Gastrocnemius medialis (tissue), 4 donors: ENCODE measurements at regions not wholly inside any gene's neighbourhood (a gene's known extent, or its start where the extent isn't known, plus 50 kb on each side); places are given as distances from the start of the nearest gene placed in this dataset.

Source experiments
- ATAC-seq, 2 donors: fragments of 150-250 bp; one replicate each; pipeline ENCODE4 v1.9.1; 2016
- DNase-seq, 2 donors: peaks; one replicate each; pipeline ENCODE4 v3.0.0-alpha.2; 2019
- H3K27ac ChIP-seq, 4 donors: fragments of 200-600 bp; sonication (generic); 1 replicate in 1 of 4; 2 replicates in 3 of 4; pipeline ENCODE4 v1.5.1; 2016 to 2018; ENCODE audit warnings: mild to moderate bottlenecking in 2 of 4, moderate library complexity in 1 of 4
- H3K27me3 ChIP-seq, 3 donors: fragments of 200-600 bp; sonication (generic) in 2 of 3; 1 replicate in 1 of 3; 2 replicates in 2 of 3; pipeline versions ENCODE4 v1.5.1 to v1.6.0; 2016 to 2019; ENCODE audit warnings: mild to moderate bottlenecking in 1 of 3, moderate library complexity in 1 of 3
- H3K36me3 ChIP-seq, 2 donors: fragments of 200-600 bp; sonication (generic) in 1 of 2; one replicate each; pipeline ENCODE4 v1.5.1; 2017 to 2018
- H3K4me1 ChIP-seq, 2 donors: fragments of 200-600 bp; sonication (generic) in 1 of 2; one replicate each; pipeline ENCODE4 v1.5.1; 2016 to 2017; ENCODE audit warnings: mild to moderate bottlenecking in 2 of 2
- H3K4me3 ChIP-seq, 4 donors: fragments of 200-600 bp; sonication (generic) in 3 of 4; 1 replicate in 1 of 4; 2 replicates in 3 of 4; pipeline ENCODE4 v1.5.1; 2016 to 2019; ENCODE audit warnings: mild to moderate bottlenecking in 2 of 4
- H3K9me3 ChIP-seq, 3 donors: fragments of 200-600 bp; sonication (generic) in 2 of 3; 1 replicate in 1 of 3; 2 replicates in 2 of 3; pipeline ENCODE4 v1.5.1; 2016 to 2019
- CTCF ChIP-seq, 5 experiments: fragments of 450-650 bp in 3 of 5; fragments of 200-600 bp in 2 of 5; sonication (generic) in 2 of 5; IDR thresholded peaks in 4 of 5; conservative IDR thresholded peaks in 1 of 5; 1 replicate in 4 of 5; 2 replicates in 1 of 5; pipeline ENCODE4 v1.5.1; 2016 to 2019; ENCODE audit warnings: antibody characterized with exemption in 5 of 5, mild to moderate bottlenecking in 3 of 5, moderate library complexity in 3 of 5
- POLR2A ChIP-seq, 2 donors: fragments of 450-650 bp; IDR thresholded peaks; one replicate each; pipeline ENCODE4 v1.6.1; 2017; ENCODE audit warnings: antibody characterized with exemption in 2 of 2, mild to moderate bottlenecking in 2 of 2, moderate library complexity in 2 of 2
- in situ Hi-C, 4 donors: fragments of 200-750 bp; cut with MboI; loops; one replicate each; pipeline versions ENCODE4 v1.15.0 to v1.8.0; 2017; ENCODE audit warnings: low sequenced_read_pairs in 4 of 4
- intact Hi-C: fragments of 100-400 bp; cut with DNase I; formaldehyde crosslinking; loops from one replicate; pipeline ENCODE4 v1.15.1; 2023; ENCODE audit warnings: low total_unique reads

GRCh38 chr14:98120831-98121464 is 1151.0 kb downstream of the BCL11B start:
- no peak for ATAC-seq

DNA sequence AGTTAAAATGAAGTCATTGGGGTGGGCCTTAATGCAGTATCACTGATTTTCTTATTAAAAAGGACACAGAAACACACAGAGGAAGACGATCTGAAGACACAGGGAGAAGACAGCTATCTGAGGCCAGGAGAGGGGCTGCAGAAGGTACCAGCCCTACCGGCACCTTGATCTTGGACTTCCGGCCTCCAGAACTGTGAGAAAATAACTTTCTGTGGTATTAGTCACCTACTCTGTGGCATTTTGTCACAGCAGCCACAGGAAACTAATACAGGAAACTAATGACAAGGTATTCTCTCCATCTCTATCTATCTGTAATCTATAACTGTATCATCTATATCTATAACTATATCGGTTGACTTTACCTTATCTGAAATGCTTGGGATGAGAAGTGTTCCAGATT is 1149.5 kb downstream of the BCL11B start:
- no peak for DNase-seq
- intact Hi-C loops, result no loop called here
- in situ Hi-C loops, result no loop called here

More at GRCh38 chr14:98120831-98121464, 1151.0 kb downstream of the BCL11B start:
- intact Hi-C loops, result no loop called here
- Histone ChIP-seq H3K9me3 (no peaks in the 10 kb centered on the region), H3K4me3 (no peak overlapping the region), H3K36me3 (no peaks in the 10 kb centered on the region), H3K27me3 (no peaks in the 10 kb centered on the region), H3K27ac (no peak overlapping the region), H3K4me1 (no peaks in the 10 kb centered on the region)
- no peak for DNase-seq
- in situ Hi-C loops, result no loop called here
- TF ChIP-seq POLR2A (IDR thresholded peaks at IDR 0.05) (no peak), CTCF (IDR thresholded peaks at IDR 0.05 in 4 of 5, conservative IDR thresholded peaks at IDR 0.05 in 1 of 5) (no peak)

DNA sequence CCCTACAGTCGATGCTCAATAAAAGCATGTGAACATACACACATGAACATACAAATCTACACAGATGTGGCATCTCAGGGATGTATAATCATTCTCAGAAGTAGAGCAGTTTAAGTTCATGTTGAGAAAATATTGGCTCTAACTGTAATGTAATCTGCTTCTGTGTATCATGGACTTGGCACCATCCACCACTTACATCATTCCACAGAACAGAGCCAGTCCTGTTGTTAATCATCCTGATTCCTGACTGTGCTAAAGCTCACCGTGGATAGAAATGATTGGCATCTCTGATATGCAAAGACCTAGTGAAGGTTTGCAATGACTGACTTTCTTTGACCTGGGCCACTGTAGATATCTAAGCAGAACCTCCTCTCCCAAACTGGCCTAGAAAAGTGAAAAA is 1141.3 kb downstream of the BCL11B start:
- H3K4me1 ChIP-seq, result no peaks in the 10 kb centered on the region
- DNase-seq (no peak), ATAC-seq (no peak)
- no peak overlapping the region for H3K27ac ChIP-seq
- peaks cover 0 to 6% (median 0%) of the 10 kb centered on the region in 3 donors for H3K27me3 ChIP-seq
- in situ Hi-C loops (loop anchor here in 1 of 4 donors (25.0 kb wide), 1 partner anchor 1132 kb away; the partner anchor contains the start of gene BCL11B), intact Hi-C loops (no loop called here)
- H3K4me3 ChIP-seq, result no peak overlapping the region
- TF ChIP-seq CTCF (IDR thresholded peaks at IDR 0.05 in 4 of 5, conservative IDR thresholded peaks at IDR 0.05 in 1 of 5), result no peak
- TF ChIP-seq POLR2A (IDR thresholded peaks at IDR 0.05), result no peak
- H3K36me3 ChIP-seq, result no peaks in the 10 kb centered on the region
- no peaks in the 10 kb centered on the region for H3K9me3 ChIP-seq

More for the DNA sequence above, 1149.5 kb downstream of the BCL11B start:
- no peaks in the 10 kb centered on the region for H3K9me3 ChIP-seq
- H3K27me3 ChIP-seq, result no peaks in the 10 kb centered on the region
- H3K4me1 ChIP-seq, result no peaks in the 10 kb centered on the region
- no peak overlapping the region for H3K27ac ChIP-seq
- TF ChIP-seq CTCF (IDR thresholded peaks at IDR 0.05 in 4 of 5, conservative IDR thresholded peaks at IDR 0.05 in 1 of 5) (no peak), POLR2A (IDR thresholded peaks at IDR 0.05) (no peak)
- H3K36me3 ChIP-seq, result no peaks in the 10 kb centered on the region
- no peak for ATAC-seq
- H3K4me3 ChIP-seq, result no peak overlapping the region

GRCh38 chr14:98131406-98131805 is 1140.6 kb downstream of the BCL11B start:
- Histone ChIP-seq H3K4me1 (no peaks in the 10 kb centered on the region), H3K9me3 (no peaks in the 10 kb centered on the region), H3K4me3 (no peak overlapping the region), H3K27ac (no peak overlapping the region), H3K27me3 (peaks cover 0 to 11% (median 0%) of the 10 kb centered on the region in 3 donors), H3K36me3 (no peaks in the 10 kb centered on the region)
- DNase-seq, result no peak
- intact Hi-C loops (no loop called here), in situ Hi-C loops (loop anchor here in 1 of 4 donors (25.0 kb wide), 1 partner anchor 1131 kb away; the partner anchor contains the start of gene BCL11B)
- no peak for ATAC-seq
- no peak for TF ChIP-seq POLR2A (IDR thresholded peaks at IDR 0.05)

DNA sequence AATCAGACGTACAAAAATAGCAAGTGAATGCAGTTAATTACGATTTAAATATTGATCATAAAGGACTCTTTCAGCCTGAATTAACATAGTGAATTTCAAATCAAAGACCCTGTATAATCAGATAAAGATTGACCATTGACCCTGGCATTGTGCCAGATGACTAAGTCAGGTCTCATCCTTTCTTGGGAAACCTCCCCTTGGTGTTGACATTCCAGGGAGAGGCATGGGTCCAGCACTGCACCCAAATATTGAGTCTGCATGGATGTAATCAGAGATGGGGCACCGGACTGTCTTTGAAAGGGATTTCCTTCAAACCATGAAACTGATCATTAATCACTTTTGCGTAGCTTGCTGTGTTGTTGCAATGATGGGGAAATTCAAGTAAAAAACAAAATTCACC is 1138.2 kb downstream of the BCL11B start:
- Histone ChIP-seq H3K36me3 (no peaks in the 10 kb centered on the region), H3K27ac (no peak overlapping the region), H3K4me3 (no peak overlapping the region), H3K9me3 (no peaks in the 10 kb centered on the region), H3K27me3 (peaks cover 0 to 18% (median 0%) of the 10 kb centered on the region in 3 donors), H3K4me1 (no peaks in the 10 kb centered on the region)
- in situ Hi-C loops (loop anchor here in 1 of 4 donors (25.0 kb wide), 1 partner anchor 1128 kb away; the partner anchor contains the start of gene BCL11B), intact Hi-C loops (no loop called here)
- ATAC-seq (no peak), DNase-seq (no peak)
- TF ChIP-seq POLR2A (IDR thresholded peaks at IDR 0.05), result no peak
- no peak for TF ChIP-seq CTCF (IDR thresholded peaks at IDR 0.05 in 4 of 5, conservative IDR thresholded peaks at IDR 0.05 in 1 of 5)
